ENCODE measurements at regions not wholly inside any gene's neighbourhood (a gene's known extent, or its start where the extent isn't known, plus 50 kb on each side); places are given as distances from the start of the nearest gene placed in this dataset.

GRCh38 chr11:25628030-25628429 is 703.9 kb upstream of the ANO3 start:
- no peak for TF ChIP-seq CTCF (IDR thresholded peaks at IDR 0.05)
- TF ChIP-seq POLR2A (IDR thresholded peaks at IDR 0.05), result no peak
